ENCODE measurements at regions not wholly inside any gene's neighbourhood (a gene's known extent, or its start where the extent isn't known, plus 50 kb on each side); places are given as distances from the start of the nearest gene placed in this dataset.

GRCh38 chr10:118102121-118102520, 55.4 kb upstream of the RAB11FIP2 start:
- H3K4me1 ChIP-seq, result no peaks in the 10 kb centered on the region
- no peak overlapping the region for H3K9ac ChIP-seq (ENCODE audit: low read depth in 2 of 2, low read length in 2 of 2)
- no peaks in the 10 kb centered on the region for H3K9me3 ChIP-seq
- DNase-seq, result no peak
- no peak overlapping the region for H3K4me3 ChIP-seq
- no peaks in the 10 kb centered on the region for H3K36me3 ChIP-seq
- no peak for TF ChIP-seq CTCF (IDR thresholded peaks at IDR 0.05)
- no peak overlapping the region for H3K27ac ChIP-seq
- intact Hi-C loops (cut with DNase I), result loop anchor here (10.0 kb wide), 1 partner anchor 237 kb away; no protein-coding TSS in a partner anchor
- H3K27me3 ChIP-seq, result no peaks in the 10 kb centered on the region

- DNase-seq, result no peak
- intact Hi-C loops (cut with DNase I), result loop anchor here (10.0 kb wide), 1 partner anchor 237 kb away; no protein-coding TSS in a partner anchor
- no peaks in the 10 kb centered on the region for H3K36me3 ChIP-seq
Measured at GRCh38 chr10:118101501-118101900, 54.8 kb upstream of the RAB11FIP2 start.

More at GRCh38 chr10:118101501-118101900, 54.8 kb upstream of the RAB11FIP2 start:
- Histone ChIP-seq H3K4me1 (no peaks in the 10 kb centered on the region), H3K9ac (ENCODE audit: low read depth in 2 of 2, low read length in 2 of 2) (no peak overlapping the region), H3K27me3 (no peaks in the 10 kb centered on the region), H3K27ac (no peak overlapping the region), H3K9me3 (no peaks in the 10 kb centered on the region), H3K4me3 (no peak overlapping the region)
- no peak for TF ChIP-seq CTCF (IDR thresholded peaks at IDR 0.05)

Data from colonic mucosa (tissue), 4 donors.